GM23338 (cell line): ENCODE measurements at regions not wholly inside any gene's neighbourhood (a gene's known extent, or its start where the extent isn't known, plus 50 kb on each side); places are given as distances from the start of the nearest gene placed in this dataset.

ENCODE experiments used
- CTCF ChIP-seq, 2 experiments: fragments of 200-600 bp in 1 of 2; sonication (generic) in 1 of 2; conservative IDR thresholded peaks; 2 replicates each; pipeline versions ENCODE4 v1.5.1 to v1.6.1; 2016 to 2017; ENCODE audit warnings: antibody characterized with exemption in 2 of 2, low read depth in 2 of 2, mild to moderate bottlenecking in 2 of 2, moderate library complexity in 1 of 2
- POLR2AphosphoS5 ChIP-seq: IDR thresholded peaks from 2 replicates; pipeline ENCODE4 v1.6.1; 2016; ENCODE audit warnings: antibody characterized with exemption, low read depth
- ZNF331 ChIP-seq: fragments of 250-450 bp; sonication (Bioruptor Pico); IDR thresholded peaks from 2 replicates; pipeline ENCODE4 v1.5.0; 2020; ENCODE audit warnings: low read depth, mild to moderate bottlenecking, moderate library complexity
- TF ChIP-seq, protein P1 (sequence below): fragments of 250-450 bp; sonication (Bioruptor Pico); IDR thresholded peaks from 2 replicates; pipeline ENCODE4 v1.5.0; 2020; ENCODE audit warnings: mild to moderate bottlenecking, moderate library complexity
- TF ChIP-seq, protein P2 (sequence below): IDR thresholded peaks from one replicate; pipeline ENCODE4 v1.6.1; 2018; ENCODE audit warnings: antibody characterized with exemption; ENCODE audit not compliant: unreplicated experiment

GRCh38 chr14:89473569-89473968 is 56.5 kb upstream of the FOXN3 start:
- TF ChIP-seq CTCF (conservative IDR thresholded peaks at IDR 0.05; ENCODE audit: low read depth in 2 of 2), result no peak
- no peak for TF ChIP-seq ZNF331 (CRISPR knock-in tag)
- TF ChIP-seq, protein P1, sequence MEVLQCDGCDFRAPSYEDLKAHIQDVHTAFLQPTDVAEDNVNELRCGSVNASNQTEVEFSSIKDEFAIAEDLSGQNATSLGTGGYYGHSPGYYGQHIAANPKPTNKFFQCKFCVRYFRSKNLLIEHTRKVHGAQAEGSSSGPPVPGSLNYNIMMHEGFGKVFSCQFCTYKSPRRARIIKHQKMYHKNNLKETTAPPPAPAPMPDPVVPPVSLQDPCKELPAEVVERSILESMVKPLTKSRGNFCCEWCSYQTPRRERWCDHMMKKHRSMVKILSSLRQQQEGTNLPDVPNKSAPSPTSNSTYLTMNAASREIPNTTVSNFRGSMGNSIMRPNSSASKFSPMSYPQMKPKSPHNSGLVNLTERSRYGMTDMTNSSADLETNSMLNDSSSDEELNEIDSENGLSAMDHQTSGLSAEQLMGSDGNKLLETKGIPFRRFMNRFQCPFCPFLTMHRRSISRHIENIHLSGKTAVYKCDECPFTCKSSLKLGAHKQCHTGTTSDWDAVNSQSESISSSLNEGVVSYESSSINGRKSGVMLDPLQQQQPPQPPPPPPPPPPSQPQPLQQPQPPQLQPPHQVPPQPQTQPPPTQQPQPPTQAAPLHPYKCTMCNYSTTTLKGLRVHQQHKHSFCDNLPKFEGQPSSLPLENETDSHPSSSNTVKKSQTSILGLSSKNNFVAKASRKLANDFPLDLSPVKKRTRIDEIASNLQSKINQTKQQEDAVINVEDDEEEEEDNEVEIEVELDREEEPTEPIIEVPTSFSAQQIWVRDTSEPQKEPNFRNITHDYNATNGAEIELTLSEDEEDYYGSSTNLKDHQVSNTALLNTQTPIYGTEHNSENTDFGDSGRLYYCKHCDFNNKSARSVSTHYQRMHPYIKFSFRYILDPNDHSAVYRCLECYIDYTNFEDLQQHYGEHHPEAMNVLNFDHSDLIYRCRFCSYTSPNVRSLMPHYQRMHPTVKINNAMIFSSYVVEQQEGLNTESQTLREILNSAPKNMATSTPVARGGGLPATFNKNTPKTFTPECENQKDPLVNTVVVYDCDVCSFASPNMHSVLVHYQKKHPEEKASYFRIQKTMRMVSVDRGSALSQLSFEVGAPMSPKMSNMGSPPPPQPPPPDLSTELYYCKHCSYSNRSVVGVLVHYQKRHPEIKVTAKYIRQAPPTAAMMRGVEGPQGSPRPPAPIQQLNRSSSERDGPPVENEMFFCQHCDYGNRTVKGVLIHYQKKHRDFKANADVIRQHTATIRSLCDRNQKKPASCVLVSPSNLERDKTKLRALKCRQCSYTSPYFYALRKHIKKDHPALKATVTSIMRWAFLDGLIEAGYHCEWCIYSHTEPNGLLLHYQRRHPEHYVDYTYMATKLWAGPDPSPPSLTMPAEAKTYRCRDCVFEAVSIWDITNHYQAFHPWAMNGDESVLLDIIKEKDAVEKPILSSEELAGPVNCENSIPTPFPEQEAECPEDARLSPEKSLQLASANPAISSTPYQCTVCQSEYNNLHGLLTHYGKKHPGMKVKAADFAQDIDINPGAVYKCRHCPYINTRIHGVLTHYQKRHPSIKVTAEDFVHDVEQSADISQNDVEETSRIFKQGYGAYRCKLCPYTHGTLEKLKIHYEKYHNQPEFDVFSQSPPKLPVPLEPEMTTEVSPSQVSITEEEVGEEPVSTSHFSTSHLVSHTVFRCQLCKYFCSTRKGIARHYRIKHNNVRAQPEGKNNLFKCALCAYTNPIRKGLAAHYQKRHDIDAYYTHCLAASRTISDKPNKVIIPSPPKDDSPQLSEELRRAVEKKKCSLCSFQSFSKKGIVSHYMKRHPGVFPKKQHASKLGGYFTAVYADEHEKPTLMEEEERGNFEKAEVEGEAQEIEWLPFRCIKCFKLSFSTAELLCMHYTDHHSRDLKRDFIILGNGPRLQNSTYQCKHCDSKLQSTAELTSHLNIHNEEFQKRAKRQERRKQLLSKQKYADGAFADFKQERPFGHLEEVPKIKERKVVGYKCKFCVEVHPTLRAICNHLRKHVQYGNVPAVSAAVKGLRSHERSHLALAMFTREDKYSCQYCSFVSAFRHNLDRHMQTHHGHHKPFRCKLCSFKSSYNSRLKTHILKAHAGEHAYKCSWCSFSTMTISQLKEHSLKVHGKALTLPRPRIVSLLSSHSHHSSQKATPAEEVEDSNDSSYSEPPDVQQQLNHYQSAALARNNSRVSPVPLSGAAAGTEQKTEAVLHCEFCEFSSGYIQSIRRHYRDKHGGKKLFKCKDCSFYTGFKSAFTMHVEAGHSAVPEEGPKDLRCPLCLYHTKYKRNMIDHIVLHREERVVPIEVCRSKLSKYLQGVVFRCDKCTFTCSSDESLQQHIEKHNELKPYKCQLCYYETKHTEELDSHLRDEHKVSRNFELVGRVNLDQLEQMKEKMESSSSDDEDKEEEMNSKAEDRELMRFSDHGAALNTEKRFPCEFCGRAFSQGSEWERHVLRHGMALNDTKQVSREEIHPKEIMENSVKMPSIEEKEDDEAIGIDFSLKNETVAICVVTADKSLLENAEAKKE (CRISPR knock-in tag), result no peak
- TF ChIP-seq POLR2AphosphoS5, result no peak
- TF ChIP-seq, protein P2, sequence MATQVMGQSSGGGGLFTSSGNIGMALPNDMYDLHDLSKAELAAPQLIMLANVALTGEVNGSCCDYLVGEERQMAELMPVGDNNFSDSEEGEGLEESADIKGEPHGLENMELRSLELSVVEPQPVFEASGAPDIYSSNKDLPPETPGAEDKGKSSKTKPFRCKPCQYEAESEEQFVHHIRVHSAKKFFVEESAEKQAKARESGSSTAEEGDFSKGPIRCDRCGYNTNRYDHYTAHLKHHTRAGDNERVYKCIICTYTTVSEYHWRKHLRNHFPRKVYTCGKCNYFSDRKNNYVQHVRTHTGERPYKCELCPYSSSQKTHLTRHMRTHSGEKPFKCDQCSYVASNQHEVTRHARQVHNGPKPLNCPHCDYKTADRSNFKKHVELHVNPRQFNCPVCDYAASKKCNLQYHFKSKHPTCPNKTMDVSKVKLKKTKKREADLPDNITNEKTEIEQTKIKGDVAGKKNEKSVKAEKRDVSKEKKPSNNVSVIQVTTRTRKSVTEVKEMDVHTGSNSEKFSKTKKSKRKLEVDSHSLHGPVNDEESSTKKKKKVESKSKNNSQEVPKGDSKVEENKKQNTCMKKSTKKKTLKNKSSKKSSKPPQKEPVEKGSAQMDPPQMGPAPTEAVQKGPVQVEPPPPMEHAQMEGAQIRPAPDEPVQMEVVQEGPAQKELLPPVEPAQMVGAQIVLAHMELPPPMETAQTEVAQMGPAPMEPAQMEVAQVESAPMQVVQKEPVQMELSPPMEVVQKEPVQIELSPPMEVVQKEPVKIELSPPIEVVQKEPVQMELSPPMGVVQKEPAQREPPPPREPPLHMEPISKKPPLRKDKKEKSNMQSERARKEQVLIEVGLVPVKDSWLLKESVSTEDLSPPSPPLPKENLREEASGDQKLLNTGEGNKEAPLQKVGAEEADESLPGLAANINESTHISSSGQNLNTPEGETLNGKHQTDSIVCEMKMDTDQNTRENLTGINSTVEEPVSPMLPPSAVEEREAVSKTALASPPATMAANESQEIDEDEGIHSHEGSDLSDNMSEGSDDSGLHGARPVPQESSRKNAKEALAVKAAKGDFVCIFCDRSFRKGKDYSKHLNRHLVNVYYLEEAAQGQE, result no peak
